Peyer's patch (tissue), 4 donors: ENCODE measurements at regions not wholly inside any gene's neighbourhood (a gene's known extent, or its start where the extent isn't known, plus 50 kb on each side); places are given as distances from the start of the nearest gene placed in this dataset.

Experiments used
- CTCF ChIP-seq, 6 experiments: fragments of 450-650 bp in 4 of 6; fragments of 200-600 bp in 2 of 6; sonication (generic) in 1 of 6; IDR thresholded peaks; one replicate each; pipeline ENCODE4 v1.5.1; 2017 to 2019; ENCODE audit warnings: antibody characterized with exemption in 6 of 6, mild to moderate bottlenecking in 3 of 6, moderate library complexity in 1 of 6
- POLR2A ChIP-seq, 2 donors: fragments of 450-650 bp; IDR thresholded peaks; one replicate each; pipeline ENCODE4 v1.5.1; 2017; ENCODE audit warnings: antibody characterized with exemption in 2 of 2, mild to moderate bottlenecking in 2 of 2, moderate library complexity in 2 of 2

GRCh38 chr2:149747456-149747855, 159.9 kb upstream of the MMADHC start:
- TF ChIP-seq POLR2A (IDR thresholded peaks at IDR 0.05) (no peak), CTCF (IDR thresholded peaks at IDR 0.05) (no peak)
